Adrenal gland (tissue), 9 donors: ENCODE measurements at regions not wholly inside any gene's neighbourhood (a gene's known extent, or its start where the extent isn't known, plus 50 kb on each side); places are given as distances from the start of the nearest gene placed in this dataset.
A peak's percentile ranks its signal among the peaks of the same experiment; 100 is the strongest.

Experiments used
- DNase-seq, 7 donors: peaks; one replicate each; pipeline ENCODE4 v3.0.0-alpha.2; 2019 to 2020
- H3K27ac ChIP-seq, 5 donors: fragments of 200-600 bp; sonication (generic) in 4 of 5; 1 replicate in 3 of 5; 2 replicates in 2 of 5; pipeline versions ENCODE4 v1.5.1 to v1.8.0; 2016 to 2020; ENCODE audit warnings: mild to moderate bottlenecking in 1 of 5
- H3K27me3 ChIP-seq: fragments of 200-600 bp; 2 replicates; pipeline ENCODE4 v1.8.0; 2021
- H3K36me3 ChIP-seq, 2 donors: fragments of 200-600 bp; replicated peaks in 1 of 2; 1 replicate in 1 of 2; 2 replicates in 1 of 2; pipeline versions ENCODE4 v1.5.1 to v1.8.0; 2018 to 2022
- H3K4me1 ChIP-seq, 2 donors: fragments of 200-600 bp; replicated peaks in 1 of 2; 1 replicate in 1 of 2; 2 replicates in 1 of 2; pipeline versions ENCODE4 v1.5.1 to v1.8.0; 2018 to 2021
- H3K4me3 ChIP-seq, 4 donors: fragments of 200-600 bp; sonication (generic) in 3 of 4; one replicate each; pipeline ENCODE4 v1.5.1; 2016 to 2018
- H3K9me3 ChIP-seq, 3 donors: fragments of 200-600 bp; sonication (generic) in 1 of 3; replicated peaks in 1 of 3; 1 replicate in 2 of 3; 2 replicates in 1 of 3; pipeline versions ENCODE4 v1.5.1 to v1.8.0; 2016 to 2021
- CTCF ChIP-seq, 6 experiments: fragments of 450-650 bp in 4 of 6; fragments of 200-600 bp in 2 of 6; sonication (generic) in 1 of 6; IDR thresholded peaks; 1 replicate in 5 of 6; 2 replicates in 1 of 6; pipeline versions ENCODE4 v1.5.1 to v1.8.0; 2016 to 2021; ENCODE audit warnings: antibody characterized with exemption in 6 of 6, mild to moderate bottlenecking in 2 of 6, moderate library complexity in 1 of 6
- POLR2A ChIP-seq, 2 donors: fragments of 450-650 bp; IDR thresholded peaks; one replicate each; pipeline ENCODE4 v1.6.1; 2017; ENCODE audit warnings: antibody characterized with exemption in 2 of 2, mild to moderate bottlenecking in 2 of 2, moderate library complexity in 1 of 2
- WGBS, 4 donors: extraction: QIAGEN DNeasy Blood & Tissue Kit in 2 of 4; methylation state at CpG; one replicate each; pipeline versions ENCODE4 v1.1.5 to v1.1.7; 2013 to 2017; 5-methylcytosine and 5-hydroxymethylcytosine counted together
- intact Hi-C, 2 donors: fragments of 100-400 bp; cut with DNase I; formaldehyde crosslinking; loops; one replicate each; pipeline versions ENCODE4 v1.14.1 to v1.15.0; 2022 to 2023
- donor health status: healthy with polysubstance abuse.
- donor health status: Bipolar disorder and iron deficiency.
- donor health status: DM: yes; HTN: yes; CAD: no.
- donor health status: DM: no; HTN: no; CAD: no.
- donor health status: DM: no; HTN: no; CAD: no.

GRCh38 chr1:101165954-101166353 is 70.9 kb upstream of the S1PR1 start:
- no peak for TF ChIP-seq POLR2A (IDR thresholded peaks at IDR 0.05)
- no peak for TF ChIP-seq CTCF (IDR thresholded peaks at IDR 0.05)
- no peak for DNase-seq
- Histone ChIP-seq H3K9me3 (no peaks in the 10 kb centered on the region), H3K27ac (no peak overlapping the region), H3K4me3 (no peak overlapping the region), H3K27me3 (no peaks in the 10 kb centered on the region), H3K36me3 (no peaks in the 10 kb centered on the region), H3K4me1 (no peaks in the 10 kb centered on the region)
- intact Hi-C loops = no loop called here

GRCh38 chr1:101165532-101165931 is 71.3 kb upstream of the S1PR1 start:
- Histone ChIP-seq H3K4me3 (no peak overlapping the region), H3K36me3 (no peaks in the 10 kb centered on the region), H3K27me3 (no peaks in the 10 kb centered on the region), H3K9me3 (no peaks in the 10 kb centered on the region), H3K4me1 (no peaks in the 10 kb centered on the region), H3K27ac (no peak overlapping the region)
- intact Hi-C loops = no loop called here
- DNase-seq = no peak
- WGBS, 4 donors = 42 to 63% (median 53%) methylated on average over 1 of the region's 1 CpG
- TF ChIP-seq POLR2A (IDR thresholded peaks at IDR 0.05) (no peak), CTCF (IDR thresholded peaks at IDR 0.05) (no peak)

GRCh38 chr1:101164776-101165175 is 72.0 kb upstream of the S1PR1 start:
- no peak for TF ChIP-seq POLR2A (IDR thresholded peaks at IDR 0.05)
- TF ChIP-seq CTCF (IDR thresholded peaks at IDR 0.05) = no peak
- no peak overlapping the region for H3K4me3 ChIP-seq
- intact Hi-C loops = no loop called here
- H3K27me3 ChIP-seq = no peaks in the 10 kb centered on the region
- H3K27ac ChIP-seq = no peak overlapping the region
- no peaks in the 10 kb centered on the region for H3K4me1 ChIP-seq
- H3K36me3 ChIP-seq = no peaks in the 10 kb centered on the region
- WGBS, 4 donors = 70 to 81% (median 75%) methylated on average over 3 of the region's 3 CpGs
- no peaks in the 10 kb centered on the region for H3K9me3 ChIP-seq
- no peak for DNase-seq

GRCh38 chr1:101162736-101163735 is 73.8 kb upstream of the S1PR1 start:
- Histone ChIP-seq H3K4me3 (no peak overlapping the region), H3K9me3 (no peaks in the 10 kb centered on the region), H3K36me3 (no peaks in the 10 kb centered on the region), H3K27me3 (no peaks in the 10 kb centered on the region), H3K27ac (peak overlapping the region in 1 of 5 donors; percentile 31), H3K4me1 (no peaks in the 10 kb centered on the region)
- WGBS, 4 donors = 71 to 78% (median 75%) methylated on average over 7 of the region's 7 CpGs
- no peak for DNase-seq
- TF ChIP-seq POLR2A (IDR thresholded peaks at IDR 0.05) = no peak
- no peak for TF ChIP-seq CTCF (IDR thresholded peaks at IDR 0.05)
- intact Hi-C loops = no loop called here
